ENCODE measurements at regions not wholly inside any gene's neighbourhood (a gene's known extent, or its start where the extent isn't known, plus 50 kb on each side); places are given as distances from the start of the nearest gene placed in this dataset.

GRCh38 chr21:38144193-38144592 is 112.6 kb upstream of the KCNJ15 start:
- no peak for DNase-seq (ENCODE audit: extremely low read depth, low read depth)

GRCh38 chr21:38145104-38145503 is 111.7 kb upstream of the KCNJ15 start:
- DNase-seq (ENCODE audit: extremely low read depth, low read depth): no peak

GRCh38 chr21:38147391-38147790 is 109.4 kb upstream of the KCNJ15 start:
- no peak for DNase-seq (ENCODE audit: extremely low read depth, low read depth)

GRCh38 chr21:38148046-38148445 is 108.7 kb upstream of the KCNJ15 start:
- DNase-seq (ENCODE audit: extremely low read depth, low read depth): no peak

GRCh38 chr21:38151021-38151645 is 105.7 kb upstream of the KCNJ15 start:
- DNase-seq (ENCODE audit: extremely low read depth, low read depth): no peak

- no peak for DNase-seq (ENCODE audit: extremely low read depth, low read depth)
Observed at GRCh38 chr21:38156200-38156599, 100.6 kb upstream of the KCNJ15 start.

GRCh38 chr21:38159355-38159754 is 97.4 kb upstream of the KCNJ15 start:
- DNase-seq (ENCODE audit: extremely low read depth, low read depth): peak; percentile 35

GRCh38 chr21:38165466-38166172 is 91.2 kb upstream of the KCNJ15 start:
- no peak for DNase-seq (ENCODE audit: extremely low read depth, low read depth)

GRCh38 chr21:38166173-38166535 is 90.6 kb upstream of the KCNJ15 start:
- DNase-seq (ENCODE audit: extremely low read depth, low read depth): no peak

- no peak for DNase-seq (ENCODE audit: extremely low read depth, low read depth)
Observed at GRCh38 chr21:38167345-38167744, 89.4 kb upstream of the KCNJ15 start.

GRCh38 chr21:38170283-38170682 is 86.5 kb upstream of the KCNJ15 start:
- no peak for DNase-seq (ENCODE audit: extremely low read depth, low read depth)

GRCh38 chr21:38170704-38171682 is 85.8 kb upstream of the KCNJ15 start:
- no peak for DNase-seq (ENCODE audit: extremely low read depth, low read depth)

- DNase-seq (ENCODE audit: extremely low read depth, low read depth): no peak
Observed at GRCh38 chr21:38171723-38172344, 85.0 kb upstream of the KCNJ15 start.

GRCh38 chr21:38173276-38174035 is 83.3 kb upstream of the KCNJ15 start:
- no peak for DNase-seq (ENCODE audit: extremely low read depth, low read depth)

- DNase-seq (ENCODE audit: extremely low read depth, low read depth): no peak
Observed at GRCh38 chr21:38175306-38175705, 81.5 kb upstream of the KCNJ15 start.

- DNase-seq (ENCODE audit: extremely low read depth, low read depth): no peak
Observed at GRCh38 chr21:38177919-38178652, 78.7 kb upstream of the KCNJ15 start.

GRCh38 chr21:38178653-38179470 is 77.9 kb upstream of the KCNJ15 start:
- DNase-seq (ENCODE audit: extremely low read depth, low read depth): no peak

- no peak for DNase-seq (ENCODE audit: extremely low read depth, low read depth)
Observed at GRCh38 chr21:38179511-38179910, 77.3 kb upstream of the KCNJ15 start.

GRCh38 chr21:38181096-38181495 is 75.7 kb upstream of the KCNJ15 start:
- no peak for DNase-seq (ENCODE audit: extremely low read depth, low read depth)
